SK-MEL-5 (cell line): ENCODE measurements at regions not wholly inside any gene's neighbourhood (a gene's known extent, or its start where the extent isn't known, plus 50 kb on each side); places are given as distances from the start of the nearest gene placed in this dataset.

ENCODE experiments used
- DNase-seq: peaks from one replicate; pipeline ENCODE4 v3.0.0-alpha.2; 2016; ENCODE audit warnings: low read depth, low spot score
- in situ Hi-C: cut with HindIII; loops from 2 replicates; pipeline ENCODE4 v1.10.0; 2016; ENCODE audit warnings: low sequenced_read_pairs, high pct_unique_total_duplicates, low pct_unique_long_range_greater_than_20kb

GRCh38 chr2:215765729-215766360 lies 247.5 kb downstream of the MREG start:
- no peak for DNase-seq
- in situ Hi-C loops = no loop called here

GRCh38 chr2:215764441-215765048 lies 248.8 kb downstream of the MREG start:
- no peak for DNase-seq

GRCh38 chr2:215760557-215760956 lies 252.8 kb downstream of the MREG start:
- in situ Hi-C loops = no loop called here
- no peak for DNase-seq

More at GRCh38 chr2:215764441-215765048, 248.8 kb downstream of the MREG start:
- in situ Hi-C loops = no loop called here

GRCh38 chr2:215760091-215760490 lies 253.3 kb downstream of the MREG start:
- DNase-seq = no peak
- in situ Hi-C loops = no loop called here

DNA sequence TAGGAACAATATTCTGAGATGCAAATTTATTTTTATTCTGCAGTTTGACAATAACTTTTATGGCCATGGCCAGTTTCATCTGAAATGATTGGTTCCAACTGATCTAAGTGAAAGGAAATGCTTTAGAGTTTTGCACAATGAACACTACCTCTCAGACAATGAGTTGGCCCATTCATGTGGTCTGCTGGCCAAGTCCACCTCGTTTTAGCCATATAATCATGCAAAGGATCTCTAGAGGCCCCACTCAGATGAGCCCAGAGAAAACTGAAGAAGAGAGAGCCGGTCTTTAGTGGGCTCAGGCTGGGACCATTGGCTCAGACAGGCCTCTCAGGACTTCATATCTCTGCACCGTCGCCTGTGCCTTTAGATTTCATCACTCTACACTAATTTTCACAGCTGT lies 254.7 kb downstream of the MREG start:
- in situ Hi-C loops = no loop called here
- no peak for DNase-seq

DNA sequence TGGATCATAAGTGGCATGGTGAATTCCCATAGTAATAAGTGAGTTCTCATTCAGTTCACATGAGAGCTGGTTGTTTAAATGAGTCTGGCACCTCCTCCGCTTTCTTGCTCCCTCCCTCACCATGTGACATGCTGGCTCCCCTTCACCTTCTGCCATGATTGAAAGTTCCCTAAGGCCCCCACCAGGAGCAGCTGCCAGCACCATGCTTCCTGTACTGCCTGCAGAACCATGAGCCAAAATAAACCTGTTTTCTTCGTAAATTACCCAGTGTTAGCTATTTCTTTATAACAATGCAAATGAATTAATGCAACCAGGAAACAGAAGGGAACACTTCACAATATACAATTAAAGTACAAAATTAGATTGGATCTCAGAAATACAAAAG lies 257.0 kb downstream of the MREG start:
- in situ Hi-C loops = no loop called here
- no peak for DNase-seq

DNA sequence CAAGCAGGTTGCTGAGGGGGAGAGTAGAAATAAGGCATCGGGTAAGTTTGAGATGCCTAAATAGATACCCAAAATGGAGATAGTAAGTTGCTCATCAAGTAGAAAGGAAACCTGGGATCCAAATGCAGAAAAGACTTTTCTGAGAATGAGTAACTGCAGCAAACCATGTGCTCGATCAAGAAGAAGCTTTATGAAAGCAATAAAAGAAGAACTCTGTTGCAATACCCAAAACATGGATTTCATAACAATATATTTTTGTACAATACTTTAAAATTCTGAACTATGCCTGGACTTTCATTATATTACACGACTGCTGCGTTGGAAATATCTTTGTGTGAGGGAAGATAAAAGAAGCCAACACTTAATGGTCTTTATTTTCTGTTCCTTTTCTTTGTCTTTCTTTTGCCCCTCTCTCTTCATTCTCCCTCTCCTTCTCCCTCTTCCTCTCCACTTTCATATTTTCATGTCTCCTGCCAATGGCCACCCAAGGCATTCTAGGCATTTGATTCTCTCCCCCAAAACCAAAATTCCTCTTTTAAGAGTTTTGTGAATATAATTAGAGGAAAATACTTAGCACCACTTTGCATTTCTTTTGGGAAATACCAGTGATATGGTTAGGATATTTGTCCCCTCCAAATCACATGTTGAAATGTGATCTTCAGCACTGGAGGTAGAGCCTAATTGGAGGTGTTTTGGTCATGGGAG lies 257.6 kb downstream of the MREG start:
- in situ Hi-C loops = no loop called here

GRCh38 chr2:215754546-215754945 lies 258.8 kb downstream of the MREG start:
- peak; percentile 45 for DNase-seq
- in situ Hi-C loops = no loop called here

More for the DNA sequence above, 257.6 kb downstream of the MREG start:
- no peak for DNase-seq

DNA sequence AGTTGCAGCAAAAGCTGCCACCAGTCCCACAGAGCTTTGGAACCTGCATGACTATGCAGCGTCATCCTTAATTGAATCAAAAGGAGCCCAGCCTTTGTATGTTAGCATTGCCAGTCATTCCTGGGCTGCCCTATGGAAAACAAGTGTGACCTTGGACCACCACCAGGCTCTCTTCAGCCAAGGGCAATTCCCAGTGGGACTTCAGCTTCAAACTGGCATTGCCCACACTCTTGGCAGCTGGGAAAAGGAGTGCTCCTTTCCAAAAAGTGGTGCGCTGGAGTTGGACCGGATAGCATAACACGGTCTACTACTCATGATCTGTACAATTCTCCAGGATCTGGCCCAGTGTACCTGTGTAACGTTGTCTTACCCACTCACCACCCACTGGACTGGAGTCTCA lies 259.5 kb downstream of the MREG start:
- no peak for DNase-seq
- in situ Hi-C loops = no loop called here

GRCh38 chr2:215752991-215753390 lies 260.4 kb downstream of the MREG start:
- no peak for DNase-seq
- in situ Hi-C loops = no loop called here

DNA sequence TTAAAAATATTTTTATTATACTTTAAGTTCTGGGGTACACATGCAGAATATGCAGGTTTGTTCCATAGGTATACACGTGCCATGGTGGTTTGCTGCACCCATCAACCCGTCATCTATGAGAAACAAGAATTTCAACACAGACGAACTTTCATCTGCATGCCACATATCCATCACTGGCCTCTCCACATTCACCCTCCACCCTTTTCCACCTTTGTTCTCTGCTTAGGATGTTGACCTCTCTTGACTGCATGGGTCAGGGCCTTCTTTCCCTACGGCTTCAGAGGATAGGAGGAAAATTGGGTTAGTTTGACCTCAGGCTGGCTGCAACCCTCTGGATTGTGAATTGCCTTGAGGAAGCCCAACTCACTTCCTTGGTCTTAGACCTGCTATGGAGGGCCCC lies 260.9 kb downstream of the MREG start:
- DNase-seq = no peak
- in situ Hi-C loops = no loop called here

DNA sequence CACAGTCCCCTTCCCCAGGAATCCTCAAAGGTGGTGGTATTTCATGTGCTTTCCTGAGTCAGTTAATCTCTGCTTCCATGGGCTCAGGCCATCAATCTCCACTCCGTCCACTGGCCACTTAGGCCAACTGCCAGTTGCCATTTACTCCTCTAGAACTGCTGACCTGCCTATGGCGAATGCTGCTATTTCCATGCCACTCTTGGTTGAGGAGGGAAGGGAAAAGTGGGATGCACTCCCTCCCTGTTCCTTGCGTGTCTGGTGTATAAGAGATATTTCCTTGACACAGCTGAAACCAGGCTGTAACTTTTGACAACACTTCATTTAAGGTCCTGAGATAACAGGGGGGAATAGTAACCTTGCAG lies 261.5 kb downstream of the MREG start:
- in situ Hi-C loops = no loop called here
- no peak for DNase-seq

GRCh38 chr2:215751200-215751910 lies 262.0 kb downstream of the MREG start:
- in situ Hi-C loops = no loop called here
- no peak for DNase-seq

GRCh38 chr2:215750763-215751162 lies 262.6 kb downstream of the MREG start:
- in situ Hi-C loops = no loop called here
- no peak for DNase-seq

- in situ Hi-C loops = no loop called here
- DNase-seq = no peak
Observed at GRCh38 chr2:215749092-215749957, 264.0 kb downstream of the MREG start.

GRCh38 chr2:215748446-215748845 lies 264.9 kb downstream of the MREG start:
- no peak for DNase-seq
- in situ Hi-C loops = no loop called here

GRCh38 chr2:215746887-215747615 lies 266.3 kb downstream of the MREG start:
- in situ Hi-C loops = no loop called here
- no peak for DNase-seq
